HG02798 (cell line): ENCODE measurements at regions not wholly inside any gene's neighbourhood (a gene's known extent, or its start where the extent isn't known, plus 50 kb on each side); places are given as distances from the start of the nearest gene placed in this dataset.
"Not testable (repeated sequence)": the region's sequence is repeated elsewhere in the genome, so short reads cannot be mapped to it uniquely, and the experiment has no call there.

Experiments
- ATAC-seq: cut with Tn5 transposase; IDR thresholded peaks from one replicate; pipeline ENCODE4 v1.9.1; 2021; ENCODE audit warnings: mild to moderate bottlenecking; ENCODE audit not compliant: unreplicated experiment, poor library complexity

GRCh38 chrY:12357655-12358054 lies 343.4 kb upstream of the USP9Y start:
- ATAC-seq: no peak

GRCh38 chrY:12358337-12358736 lies 342.7 kb upstream of the USP9Y start:
- no peak for ATAC-seq

DNA sequence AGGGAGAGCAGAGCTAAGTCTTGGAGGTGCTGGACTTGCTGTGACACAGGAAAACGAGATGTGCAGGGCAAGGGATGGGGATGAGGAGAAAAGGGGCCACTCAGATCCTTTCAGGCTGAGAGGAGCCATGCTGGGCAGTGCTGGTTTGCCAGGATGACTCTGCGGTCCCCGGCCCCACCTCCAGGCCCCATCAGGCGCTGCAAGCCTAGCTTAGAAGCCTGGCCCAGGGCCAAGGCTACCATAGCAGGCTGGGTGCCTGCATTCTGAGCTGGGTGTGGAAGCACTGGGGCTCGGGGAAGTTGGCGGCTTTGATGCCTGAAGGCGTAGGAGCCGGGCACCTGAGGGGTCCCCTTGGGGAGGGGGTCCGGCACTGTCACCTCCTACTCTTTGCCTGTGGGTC lies 341.2 kb upstream of the USP9Y start:
- ATAC-seq: no peak

GRCh38 chrY:12360496-12360895 lies 340.5 kb upstream of the USP9Y start:
- no peak for ATAC-seq

DNA sequence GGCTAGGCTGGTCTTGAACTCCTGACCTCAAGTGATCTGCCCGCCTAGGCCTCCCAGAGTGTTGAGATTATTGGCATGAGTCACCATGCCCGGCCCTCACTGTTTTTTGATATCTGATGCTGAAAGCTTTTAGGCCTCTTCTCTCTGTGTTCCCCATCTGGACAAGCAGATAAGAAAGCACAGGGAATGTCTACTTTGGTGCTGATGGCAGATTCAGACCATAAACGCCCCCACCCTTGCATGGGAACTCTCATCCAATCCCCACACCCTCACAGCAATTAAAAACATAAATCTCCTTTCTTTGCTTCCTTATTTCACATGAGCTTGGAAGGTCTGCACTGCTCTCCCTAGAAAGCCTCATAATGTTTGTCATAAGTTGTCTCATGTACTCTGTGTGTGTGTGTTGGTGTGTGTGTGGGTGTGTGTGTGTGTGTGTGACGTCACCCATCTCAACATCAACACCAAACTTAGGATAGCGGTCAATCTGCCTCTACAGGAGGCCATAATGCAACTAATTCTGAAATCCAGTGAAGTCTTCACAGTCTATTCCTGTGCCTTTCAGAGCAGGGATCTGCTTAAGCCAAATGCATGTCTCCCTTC lies 335.6 kb upstream of the USP9Y start:
- no peak for ATAC-seq

- ATAC-seq: not testable (repeated sequence)
Measured at GRCh38 chrY:12374588-12374987, 326.4 kb upstream of the USP9Y start.

DNA sequence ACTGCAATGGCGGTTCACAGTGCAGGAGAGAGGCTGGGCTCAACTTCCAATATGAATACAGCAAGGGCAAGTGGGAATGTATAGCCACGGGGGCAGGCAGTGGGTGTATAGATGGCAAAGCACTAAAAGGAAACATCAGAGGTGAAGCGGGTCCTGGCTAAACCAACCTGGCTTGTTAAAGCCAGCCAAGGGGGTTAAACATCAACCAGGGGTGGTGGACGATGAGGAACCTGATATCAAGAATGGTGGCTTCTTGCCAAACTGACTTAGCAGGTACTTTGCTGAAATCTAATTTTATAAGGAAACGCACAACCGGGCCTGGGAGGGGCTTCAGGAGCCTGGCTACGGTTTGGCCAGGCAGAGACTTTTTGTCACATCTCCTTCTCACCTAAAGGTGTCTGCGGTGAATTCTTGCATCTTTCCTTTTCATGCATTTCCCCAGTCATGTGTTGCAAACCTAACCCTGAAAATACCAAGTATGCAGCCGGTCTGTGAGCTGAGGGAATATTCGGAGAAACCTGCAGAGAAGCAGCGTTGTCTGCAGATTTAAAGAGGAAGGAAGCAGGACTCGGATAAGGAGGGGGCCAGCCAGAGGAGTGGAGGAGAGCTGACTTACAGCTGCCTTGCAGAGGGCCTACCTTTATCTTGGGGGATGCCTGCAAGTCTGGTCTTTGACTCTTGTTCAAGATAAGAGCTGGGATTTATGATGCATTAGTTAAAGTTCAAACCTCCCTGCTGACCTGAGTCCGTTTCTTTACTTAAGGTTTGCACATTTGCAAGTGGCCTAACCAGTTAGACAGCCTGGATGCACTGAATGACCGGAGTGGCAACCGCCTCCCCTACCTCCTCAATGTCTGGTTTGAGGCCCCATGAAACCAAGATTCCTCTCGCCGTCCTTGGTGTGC lies 309.1 kb upstream of the USP9Y start:
- ATAC-seq: not testable (repeated sequence)

GRCh38 chrY:12393190-12393589 lies 307.8 kb upstream of the USP9Y start:
- ATAC-seq: no peak

- not testable (repeated sequence) for ATAC-seq
Measured at GRCh38 chrY:12395381-12396120, 305.5 kb upstream of the USP9Y start.

DNA sequence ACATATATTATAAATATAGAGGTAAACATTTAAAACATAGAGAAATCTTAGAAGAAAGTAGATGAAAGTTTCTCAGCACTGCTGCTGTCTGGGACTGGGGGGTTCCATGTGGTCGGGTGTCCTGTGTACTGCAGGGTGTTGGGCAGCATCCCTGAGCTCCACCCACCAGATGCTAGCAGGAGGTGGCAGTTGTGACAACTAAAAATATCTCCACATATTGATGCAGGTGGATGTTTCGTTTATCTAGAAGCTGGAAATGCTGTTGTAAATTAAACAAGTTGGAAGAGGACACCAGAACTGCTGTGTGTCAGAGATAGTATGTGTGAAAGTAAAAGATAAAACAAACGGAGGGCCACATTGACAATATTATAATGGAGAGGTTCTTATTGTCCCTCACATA lies 297.1 kb upstream of the USP9Y start:
- ATAC-seq: no peak

DNA sequence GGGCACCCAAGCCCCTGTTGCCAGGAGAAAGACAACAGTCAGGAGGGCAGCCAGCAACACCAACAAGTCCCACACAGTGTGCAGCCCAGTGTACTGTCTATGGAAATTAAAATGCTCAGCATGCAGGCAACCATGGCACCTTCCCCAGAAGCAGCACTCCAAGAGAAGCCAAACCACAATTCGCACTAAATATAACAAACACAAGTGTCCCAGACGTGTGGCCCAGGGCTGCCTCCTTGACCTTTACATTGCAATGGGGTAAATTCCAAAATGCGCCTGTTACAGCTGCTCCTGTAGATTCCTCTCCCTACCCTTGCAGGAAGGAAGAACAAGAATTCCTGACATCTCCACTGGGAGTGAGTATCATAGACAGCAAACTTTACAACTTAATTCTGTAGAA lies 292.8 kb upstream of the USP9Y start:
- ATAC-seq: no peak

GRCh38 chrY:12410696-12411095 lies 290.3 kb upstream of the USP9Y start:
- ATAC-seq: no peak

GRCh38 chrY:12421072-12421787 lies 279.8 kb upstream of the USP9Y start:
- ATAC-seq: no peak

- ATAC-seq: no peak
Measured at GRCh38 chrY:12421788-12422124, 279.3 kb upstream of the USP9Y start.

GRCh38 chrY:12422536-12422935 lies 278.5 kb upstream of the USP9Y start:
- no peak for ATAC-seq

GRCh38 chrY:12423416-12424252 lies 277.4 kb upstream of the USP9Y start:
- no peak for ATAC-seq

- ATAC-seq: no peak
Measured at GRCh38 chrY:12425506-12425905, 275.5 kb upstream of the USP9Y start.

DNA sequence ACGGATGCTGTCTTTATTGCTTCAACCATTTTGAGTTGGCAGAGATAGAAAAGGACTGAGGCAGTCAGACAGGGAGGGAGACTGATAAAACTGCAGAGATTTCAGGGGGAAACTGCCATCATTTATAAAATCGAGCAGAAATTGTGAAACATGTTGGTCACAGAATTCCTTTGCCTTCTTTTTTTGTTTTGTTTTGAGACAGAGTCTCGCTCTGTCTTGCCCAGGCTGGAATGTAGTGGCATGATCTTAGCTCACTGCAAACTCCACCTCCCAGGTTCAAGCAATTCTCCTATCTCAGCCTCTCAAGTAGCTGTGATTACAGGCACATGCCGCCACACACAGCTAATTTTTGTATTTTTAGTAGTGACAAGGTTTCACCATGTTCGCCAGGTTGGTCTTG lies 273.7 kb upstream of the USP9Y start:
- ATAC-seq: no peak

DNA sequence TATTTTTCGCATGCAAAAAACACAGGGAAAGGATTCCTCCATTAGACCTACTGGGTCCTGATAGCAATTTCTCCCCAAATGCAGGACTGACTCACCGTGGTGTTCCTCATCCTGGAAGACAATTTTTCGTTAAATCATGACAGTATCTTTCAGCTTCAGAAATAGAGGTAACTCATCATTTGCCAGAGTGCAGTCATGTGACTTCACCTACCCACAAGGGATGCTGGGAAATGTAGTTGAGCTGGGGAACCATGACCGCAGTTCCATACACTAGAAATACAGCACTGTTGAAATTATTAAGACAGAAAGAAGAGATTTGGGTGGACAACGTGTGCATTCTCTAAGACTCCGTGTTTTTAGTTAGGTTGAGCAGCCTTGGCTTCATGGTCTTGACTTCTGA lies 269.5 kb upstream of the USP9Y start:
- ATAC-seq: no peak

- not testable (repeated sequence) for ATAC-seq
Measured at GRCh38 chrY:12438823-12439222, 262.2 kb upstream of the USP9Y start.
